ENCODE measurements at regions not wholly inside any gene's neighbourhood (a gene's known extent, or its start where the extent isn't known, plus 50 kb on each side); places are given as distances from the start of the nearest gene placed in this dataset.

- TF ChIP-seq CTCF (optimal IDR thresholded peaks at IDR 0.05 in 1 of 3, IDR thresholded peaks at IDR 0.05 in 1 of 3, conservative IDR thresholded peaks at IDR 0.05 in 1 of 3; ENCODE audit: extremely low read depth in 1 of 3, insufficient read depth in 2 of 3, low read length in 3 of 3) (no peak), EZH2 (IDR thresholded peaks at IDR 0.05; ENCODE audit: low read length) (no peak)
Observed at GRCh38 chr20:58595167-58595566, 55.9 kb upstream of the STX16 start.

Measured in keratinocyte (primary cell).